ENCODE measurements at regions not wholly inside any gene's neighbourhood (a gene's known extent, or its start where the extent isn't known, plus 50 kb on each side); places are given as distances from the start of the nearest gene placed in this dataset.

DNA sequence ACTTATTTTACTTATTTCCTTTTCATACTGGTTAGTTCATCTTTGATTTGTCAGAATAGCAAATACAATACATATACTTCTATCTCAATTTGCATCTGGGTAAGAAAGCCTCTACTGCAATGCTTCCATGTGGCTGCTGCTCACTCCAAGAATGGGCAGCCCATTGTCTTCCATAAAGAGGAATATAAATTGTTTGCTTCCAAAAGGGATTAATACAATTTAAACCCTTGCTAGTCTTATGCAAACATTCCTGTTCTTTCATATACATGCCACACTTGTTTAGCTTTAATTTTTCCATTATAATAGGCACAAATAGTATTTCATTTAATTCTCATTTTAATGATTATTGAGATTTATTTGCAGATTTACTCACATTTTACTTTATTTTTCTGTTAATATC, 555.4 kb upstream of the POM121L12 start:
- H3K36me3 ChIP-seq, result no peaks in the 10 kb centered on the region
- intact Hi-C loops (cut with DNase I; ENCODE audit: low total_unique reads), result no loop called here
- TF ChIP-seq, protein P1, sequence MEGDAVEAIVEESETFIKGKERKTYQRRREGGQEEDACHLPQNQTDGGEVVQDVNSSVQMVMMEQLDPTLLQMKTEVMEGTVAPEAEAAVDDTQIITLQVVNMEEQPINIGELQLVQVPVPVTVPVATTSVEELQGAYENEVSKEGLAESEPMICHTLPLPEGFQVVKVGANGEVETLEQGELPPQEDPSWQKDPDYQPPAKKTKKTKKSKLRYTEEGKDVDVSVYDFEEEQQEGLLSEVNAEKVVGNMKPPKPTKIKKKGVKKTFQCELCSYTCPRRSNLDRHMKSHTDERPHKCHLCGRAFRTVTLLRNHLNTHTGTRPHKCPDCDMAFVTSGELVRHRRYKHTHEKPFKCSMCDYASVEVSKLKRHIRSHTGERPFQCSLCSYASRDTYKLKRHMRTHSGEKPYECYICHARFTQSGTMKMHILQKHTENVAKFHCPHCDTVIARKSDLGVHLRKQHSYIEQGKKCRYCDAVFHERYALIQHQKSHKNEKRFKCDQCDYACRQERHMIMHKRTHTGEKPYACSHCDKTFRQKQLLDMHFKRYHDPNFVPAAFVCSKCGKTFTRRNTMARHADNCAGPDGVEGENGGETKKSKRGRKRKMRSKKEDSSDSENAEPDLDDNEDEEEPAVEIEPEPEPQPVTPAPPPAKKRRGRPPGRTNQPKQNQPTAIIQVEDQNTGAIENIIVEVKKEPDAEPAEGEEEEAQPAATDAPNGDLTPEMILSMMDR (IDR thresholded peaks at IDR 0.05), result no peak
- TF ChIP-seq EP300 (IDR thresholded peaks at IDR 0.05), result no peak
- no peak for TF ChIP-seq POLR2A (IDR thresholded peaks at IDR 0.05)
- TF ChIP-seq POLR2AphosphoS5 (IDR thresholded peaks at IDR 0.05), result no peak
- no peaks in the 10 kb centered on the region for H3K4me1 ChIP-seq
- DNase-seq, result no peak
- no peaks in the 10 kb centered on the region for H3K9me3 ChIP-seq
- H3K4me3 ChIP-seq, result no peak overlapping the region
- H3K27ac ChIP-seq, result no peak overlapping the region
- no peaks in the 10 kb centered on the region for H3K27me3 ChIP-seq

DNA sequence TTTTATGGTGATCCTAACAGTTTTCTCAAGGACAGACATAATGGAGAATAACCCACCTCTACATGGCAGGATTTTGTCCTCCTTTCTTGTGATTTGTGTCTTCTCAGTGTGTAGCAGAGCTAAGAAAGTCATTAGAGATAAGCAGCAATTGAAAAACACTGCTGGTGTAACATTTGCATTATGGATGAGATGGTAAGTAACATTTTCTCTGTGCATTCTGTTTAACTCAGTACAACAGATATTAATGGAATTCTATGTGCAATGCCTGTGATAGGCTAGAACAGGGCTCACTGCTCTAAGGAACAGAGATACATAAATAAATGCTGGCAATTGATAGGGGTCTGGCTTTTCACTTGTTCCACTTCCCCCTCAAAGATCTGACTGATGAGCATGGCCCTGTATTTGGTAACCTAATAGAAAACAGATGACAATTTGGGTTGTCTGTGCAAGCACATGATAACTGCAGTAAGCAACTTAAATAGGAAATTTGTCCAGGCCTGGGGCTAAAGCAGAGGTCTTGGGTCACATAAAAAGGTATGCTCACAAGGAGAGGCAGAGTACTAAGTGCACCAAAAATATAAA, 560.3 kb upstream of the POM121L12 start:
- no peaks in the 10 kb centered on the region for H3K36me3 ChIP-seq
- DNase-seq, result peak in 1 of 2 donors; percentile 5
- H3K4me3 ChIP-seq, result no peak overlapping the region
- TF ChIP-seq POLR2A (IDR thresholded peaks at IDR 0.05), result no peak
- TF ChIP-seq POLR2AphosphoS5 (IDR thresholded peaks at IDR 0.05), result no peak
- no peak for TF ChIP-seq EP300 (IDR thresholded peaks at IDR 0.05)
- TF ChIP-seq, protein P1 (IDR thresholded peaks at IDR 0.05), result no peak
- H3K27ac ChIP-seq, result no peak overlapping the region
- H3K9me3 ChIP-seq, result no peaks in the 10 kb centered on the region
- H3K27me3 ChIP-seq, result no peaks in the 10 kb centered on the region
- intact Hi-C loops (cut with DNase I; ENCODE audit: low total_unique reads), result no loop called here
- no peaks in the 10 kb centered on the region for H3K4me1 ChIP-seq

DNA sequence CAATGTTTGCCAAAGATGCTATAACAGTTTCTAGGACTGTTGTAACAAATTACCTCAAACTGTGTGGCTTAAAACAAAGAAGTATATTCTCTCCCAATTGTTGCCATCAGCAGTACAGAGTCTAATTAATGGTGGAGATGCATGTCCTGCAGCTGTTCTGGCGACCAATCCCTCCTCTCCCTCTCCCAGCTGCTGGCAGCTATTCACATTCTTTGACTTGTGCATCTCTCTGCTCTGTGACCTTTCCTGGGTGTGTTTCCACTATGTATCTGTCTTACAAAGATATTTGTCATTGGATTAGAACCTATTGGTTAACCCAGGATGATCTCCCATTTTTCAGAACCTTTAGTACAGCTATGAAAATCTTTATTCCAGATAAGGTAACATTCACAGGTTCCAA, 561.7 kb upstream of the POM121L12 start:
- H3K4me3 ChIP-seq, result no peak overlapping the region
- H3K27ac ChIP-seq, result no peak overlapping the region
- peak in 1 of 2 donors; percentile 14 for DNase-seq
- WGBS, 5 donors, result 45 to 63% (median 55%) methylated on average over 1 of the region's 1 CpG
- no peaks in the 10 kb centered on the region for H3K36me3 ChIP-seq
- H3K4me1 ChIP-seq, result no peaks in the 10 kb centered on the region
- H3K27me3 ChIP-seq, result no peaks in the 10 kb centered on the region
- intact Hi-C loops (cut with DNase I; ENCODE audit: low total_unique reads), result no loop called here
- TF ChIP-seq, protein P1 (IDR thresholded peaks at IDR 0.05), result no peak
- TF ChIP-seq POLR2AphosphoS5 (IDR thresholded peaks at IDR 0.05), result no peak
- TF ChIP-seq EP300 (IDR thresholded peaks at IDR 0.05), result no peak
- no peak for TF ChIP-seq POLR2A (IDR thresholded peaks at IDR 0.05)
- H3K9me3 ChIP-seq, result no peaks in the 10 kb centered on the region

DNA sequence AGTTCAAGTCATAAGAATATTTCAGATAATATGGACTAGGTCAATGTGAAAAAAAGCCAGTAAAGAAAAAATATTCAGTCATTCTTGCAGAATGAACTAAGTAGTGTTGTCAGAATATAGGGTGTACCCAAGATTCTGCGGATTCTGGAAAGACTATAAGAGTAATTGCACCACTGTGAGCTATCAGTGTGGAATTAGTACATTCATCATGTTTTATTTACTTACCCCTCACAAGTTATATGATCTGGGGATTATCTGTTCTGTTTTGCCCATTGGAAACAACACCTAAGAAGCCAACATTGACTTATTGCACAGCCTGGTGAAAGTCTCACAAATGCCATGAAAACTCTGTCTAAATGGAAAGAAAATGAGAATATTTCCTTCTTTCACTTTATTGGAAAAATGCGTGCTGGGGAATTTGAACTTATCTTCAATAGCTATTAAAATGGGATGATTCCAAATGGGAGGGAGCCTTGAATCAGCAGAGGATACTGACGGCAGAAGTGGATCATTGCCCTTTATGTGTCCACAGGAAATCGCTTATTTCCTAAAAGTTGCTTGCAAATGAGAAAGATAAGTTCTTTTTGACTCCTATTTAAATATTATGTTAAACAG, 563.3 kb upstream of the POM121L12 start:
- no peaks in the 10 kb centered on the region for H3K36me3 ChIP-seq
- H3K4me3 ChIP-seq, result no peak overlapping the region
- intact Hi-C loops (cut with DNase I; ENCODE audit: low total_unique reads), result no loop called here
- DNase-seq, result peak in 1 of 2 donors; percentile 5
- no peaks in the 10 kb centered on the region for H3K27me3 ChIP-seq
- H3K27ac ChIP-seq, result no peak overlapping the region
- TF ChIP-seq POLR2A (IDR thresholded peaks at IDR 0.05) (no peak), POLR2AphosphoS5 (IDR thresholded peaks at IDR 0.05) (no peak), EP300 (IDR thresholded peaks at IDR 0.05) (no peak)
- TF ChIP-seq, protein P1 (IDR thresholded peaks at IDR 0.05), result no peak
- WGBS, 5 donors, result 73 to 85% (median 84%) methylated on average over 4 of the region's 4 CpGs
- no peaks in the 10 kb centered on the region for H3K9me3 ChIP-seq
- no peaks in the 10 kb centered on the region for H3K4me1 ChIP-seq
